Left hindlimb (tissue), 1 donor: ENCODE measurements at regions not wholly inside any gene's neighbourhood (a gene's known extent, or its start where the extent isn't known, plus 50 kb on each side); places are given as distances from the start of the nearest gene placed in this dataset.
"Not testable (repeated sequence)": the region's sequence is repeated elsewhere in the genome, so short reads cannot be mapped to it uniquely, and the experiment has no call there.

ENCODE experiments used
- DNase-seq: peaks from one replicate; pipeline ENCODE4 v3.0.0-alpha.2; 2018

GRCh38 chr6:140041056-140041455 is 666.6 kb upstream of the CITED2 start:
- DNase-seq = no peak

GRCh38 chr6:140040396-140040795 is 665.9 kb upstream of the CITED2 start:
- DNase-seq = no peak

GRCh38 chr6:140039364-140039763 is 664.9 kb upstream of the CITED2 start:
- no peak for DNase-seq

- no peak for DNase-seq
Measured at GRCh38 chr6:140036196-140036595, 661.7 kb upstream of the CITED2 start.

GRCh38 chr6:140032189-140032588 is 657.7 kb upstream of the CITED2 start:
- DNase-seq = no peak

- DNase-seq = no peak
Measured at GRCh38 chr6:140029551-140029950, 655.1 kb upstream of the CITED2 start.

- DNase-seq = no peak
Measured at GRCh38 chr6:140027219-140027618, 652.8 kb upstream of the CITED2 start.

- DNase-seq = no peak
Measured at GRCh38 chr6:140026546-140026945, 652.1 kb upstream of the CITED2 start.

- no peak for DNase-seq
Measured at GRCh38 chr6:140025171-140025570, 650.7 kb upstream of the CITED2 start.

GRCh38 chr6:140020207-140020791 is 645.9 kb upstream of the CITED2 start:
- DNase-seq = no peak

GRCh38 chr6:140018588-140018987 is 644.1 kb upstream of the CITED2 start:
- DNase-seq = no peak

GRCh38 chr6:140017470-140017869 is 643.0 kb upstream of the CITED2 start:
- DNase-seq = no peak

GRCh38 chr6:140012150-140012549 is 637.7 kb upstream of the CITED2 start:
- no peak for DNase-seq

GRCh38 chr6:140011537-140011936 is 637.1 kb upstream of the CITED2 start:
- no peak for DNase-seq

GRCh38 chr6:140009286-140009685 is 634.8 kb upstream of the CITED2 start:
- DNase-seq = no peak

- DNase-seq = no peak
Measured at GRCh38 chr6:140007525-140007924, 633.1 kb upstream of the CITED2 start.

GRCh38 chr6:140003217-140003616 is 628.8 kb upstream of the CITED2 start:
- DNase-seq = no peak

- DNase-seq = no peak
Measured at GRCh38 chr6:140002396-140003022, 628.1 kb upstream of the CITED2 start.

- no peak for DNase-seq
Measured at GRCh38 chr6:140001821-140002341, 627.4 kb upstream of the CITED2 start.

GRCh38 chr6:140001005-140001404 is 626.6 kb upstream of the CITED2 start:
- DNase-seq = no peak

- not testable (repeated sequence) for DNase-seq
Measured at GRCh38 chr6:139999661-140000060, 625.2 kb upstream of the CITED2 start.

GRCh38 chr6:139998478-139998877 is 624.0 kb upstream of the CITED2 start:
- DNase-seq = not testable (repeated sequence)

GRCh38 chr6:139996253-139996834 is 621.9 kb upstream of the CITED2 start:
- no peak for DNase-seq

- no peak for DNase-seq
Measured at GRCh38 chr6:139994998-139995397, 620.5 kb upstream of the CITED2 start.
